ENCODE measurements at regions not wholly inside any gene's neighbourhood (a gene's known extent, or its start where the extent isn't known, plus 50 kb on each side); places are given as distances from the start of the nearest gene placed in this dataset.

GRCh38 chr7:28231176-28231575 is 50.6 kb upstream of the JAZF1 start:
- DNase-seq (ENCODE audit: low read depth, low spot score), result no peak

GRCh38 chr7:28236560-28236959 is 56.0 kb upstream of the JAZF1 start:
- no peak for DNase-seq (ENCODE audit: low read depth, low spot score)

GRCh38 chr7:28237363-28237762 is 56.8 kb upstream of the JAZF1 start:
- no peak for DNase-seq (ENCODE audit: low read depth, low spot score)

GRCh38 chr7:28239823-28240204 is 59.2 kb upstream of the JAZF1 start:
- DNase-seq (ENCODE audit: low read depth, low spot score), result no peak

GRCh38 chr7:28240481-28240880 is 59.9 kb upstream of the JAZF1 start:
- no peak for DNase-seq (ENCODE audit: low read depth, low spot score)

- no peak for DNase-seq (ENCODE audit: low read depth, low spot score)
Observed at GRCh38 chr7:28243861-28244260, 63.3 kb upstream of the JAZF1 start.

GRCh38 chr7:28245123-28245878 is 64.7 kb upstream of the JAZF1 start:
- no peak for DNase-seq (ENCODE audit: low read depth, low spot score)

- DNase-seq (ENCODE audit: low read depth, low spot score), result no peak
Observed at GRCh38 chr7:28246921-28247461, 66.4 kb upstream of the JAZF1 start.

GRCh38 chr7:28258240-28258639 is 77.6 kb upstream of the JAZF1 start:
- no peak for DNase-seq (ENCODE audit: low read depth, low spot score)

GRCh38 chr7:28260969-28261368 is 80.4 kb upstream of the JAZF1 start:
- no peak for DNase-seq (ENCODE audit: low read depth, low spot score)

GRCh38 chr7:28263622-28264271 is 83.2 kb upstream of the JAZF1 start:
- no peak for DNase-seq (ENCODE audit: low read depth, low spot score)

GRCh38 chr7:28266402-28266801 is 85.8 kb upstream of the JAZF1 start:
- DNase-seq (ENCODE audit: low read depth, low spot score), result no peak

GRCh38 chr7:28267012-28267411 is 86.4 kb upstream of the JAZF1 start:
- no peak for DNase-seq (ENCODE audit: low read depth, low spot score)

GRCh38 chr7:28269700-28270361 is 89.2 kb upstream of the JAZF1 start:
- no peak for DNase-seq (ENCODE audit: low read depth, low spot score)

- no peak for DNase-seq (ENCODE audit: low read depth, low spot score)
Observed at GRCh38 chr7:28270536-28270935, 89.9 kb upstream of the JAZF1 start.

GRCh38 chr7:28272461-28272877 is 91.9 kb upstream of the JAZF1 start:
- DNase-seq (ENCODE audit: low read depth, low spot score), result peak; percentile 20

GRCh38 chr7:28276298-28276697 is 95.7 kb upstream of the JAZF1 start:
- no peak for DNase-seq (ENCODE audit: low read depth, low spot score)

GRCh38 chr7:28277364-28277763 is 96.8 kb upstream of the JAZF1 start:
- DNase-seq (ENCODE audit: low read depth, low spot score), result no peak

GRCh38 chr7:28277958-28278357 is 97.4 kb upstream of the JAZF1 start:
- DNase-seq (ENCODE audit: low read depth, low spot score), result no peak

- DNase-seq (ENCODE audit: low read depth, low spot score), result no peak
Observed at GRCh38 chr7:28280516-28280915, 99.9 kb upstream of the JAZF1 start.

GRCh38 chr7:28290496-28290895 is 109.9 kb upstream of the JAZF1 start:
- DNase-seq (ENCODE audit: low read depth, low spot score), result no peak

- DNase-seq (ENCODE audit: low read depth, low spot score), result no peak
Observed at GRCh38 chr7:28291559-28291958, 111.0 kb upstream of the JAZF1 start.
